DOHH2 (cell line): ENCODE measurements at regions not wholly inside any gene's neighbourhood (a gene's known extent, or its start where the extent isn't known, plus 50 kb on each side); places are given as distances from the start of the nearest gene placed in this dataset.

Source experiments
- CTCF ChIP-seq: fragments of 200-600 bp; sonication (generic); IDR thresholded peaks from one replicate; pipeline ENCODE4 v1.5.1; 2014; ENCODE audit warnings: antibody characterized with exemption, mild to moderate bottlenecking, low read depth, low read length; ENCODE audit not compliant: poor library complexity, severe bottlenecking
- EZH2phosphoT487 ChIP-seq: fragments of 200-600 bp; sonication (generic); IDR thresholded peaks from 2 replicates; pipeline ENCODE4 v1.6.1; 2017; ENCODE audit warnings: borderline replicate concordance, mild to moderate bottlenecking, antibody characterized with exemption, low read length, moderate library complexity, mixed read lengths

- TF ChIP-seq CTCF, result no peak
- no peak for TF ChIP-seq EZH2phosphoT487
Observed at GRCh38 chr7:26508917-26509316, 217.3 kb downstream of the SNX10 start.
